EH (cell line): ENCODE measurements at regions not wholly inside any gene's neighbourhood (a gene's known extent, or its start where the extent isn't known, plus 50 kb on each side); places are given as distances from the start of the nearest gene placed in this dataset.
"Not testable (repeated sequence)": the region's sequence is repeated elsewhere in the genome, so short reads cannot be mapped to it uniquely, and the experiment has no call there.

Source experiments
- DNase-seq: peaks from one replicate; pipeline ENCODE4 v3.0.0-alpha.2; 2015; ENCODE audit warnings: low read depth

GRCh38 chr5:13346401-13346800, 598.1 kb downstream of the DNAH5 start:
- no peak for DNase-seq

DNA sequence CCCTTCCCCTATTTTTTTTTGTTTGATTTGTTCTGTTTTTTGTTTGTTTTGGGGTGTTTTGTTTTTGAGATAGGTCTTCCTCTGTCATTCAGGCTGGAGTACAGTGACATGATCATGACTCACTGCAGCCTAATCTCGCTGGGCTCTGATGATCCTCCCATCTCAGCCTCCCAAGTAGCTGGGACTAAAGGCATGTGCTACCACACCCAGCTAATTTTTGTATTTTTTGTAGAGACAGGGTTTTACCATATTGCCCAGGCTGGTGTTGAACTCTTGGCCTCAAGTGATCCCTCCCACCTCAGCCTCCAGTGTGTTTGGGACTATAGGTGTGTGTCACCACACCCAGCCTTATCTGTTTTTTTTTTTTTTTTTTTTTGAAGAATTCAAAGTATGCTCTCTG, 605.4 kb downstream of the DNAH5 start:
- no peak for DNase-seq

DNA sequence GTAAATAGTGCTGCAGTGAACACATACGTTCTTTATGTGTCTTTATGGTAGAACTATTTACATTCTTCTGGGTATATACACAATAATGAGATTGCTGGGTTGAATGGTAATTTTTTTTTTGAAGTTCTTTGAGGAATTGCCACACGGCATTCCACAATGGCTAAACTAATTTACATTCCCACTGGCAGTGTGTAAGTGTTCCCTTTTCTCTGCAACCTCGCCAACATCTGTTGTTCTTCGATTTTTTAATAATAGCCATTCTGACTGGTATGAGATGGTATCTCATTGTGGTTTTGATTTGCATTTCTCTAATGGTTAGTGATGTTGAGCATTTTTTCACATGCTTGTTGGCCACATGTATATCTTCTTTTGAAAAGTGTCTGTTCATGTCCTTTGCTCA, 609.5 kb downstream of the DNAH5 start:
- not testable (repeated sequence) for DNase-seq

GRCh38 chr5:13331585-13331984, 612.9 kb downstream of the DNAH5 start:
- no peak for DNase-seq

DNA sequence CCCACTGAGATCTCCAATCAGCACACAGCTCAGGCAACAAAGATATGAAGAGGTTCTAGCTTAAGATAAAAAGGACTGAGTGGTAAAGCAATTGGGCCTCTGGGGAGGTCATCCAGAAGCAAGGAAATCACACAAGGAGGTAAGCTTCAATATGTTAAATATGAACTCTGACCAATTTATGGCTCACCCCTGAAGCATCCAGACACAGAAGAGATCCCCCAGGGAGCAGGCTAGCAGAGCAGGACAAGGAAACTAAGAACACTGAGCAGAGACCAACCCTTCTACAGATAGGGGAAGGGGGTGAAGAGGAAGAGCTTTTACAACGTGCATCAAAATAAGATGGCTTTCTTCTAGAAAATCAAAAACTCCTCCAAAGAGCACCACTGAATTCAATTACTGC, 616.2 kb downstream of the DNAH5 start:
- DNase-seq: no peak

GRCh38 chr5:13325765-13326164, 618.7 kb downstream of the DNAH5 start:
- DNase-seq: no peak

DNA sequence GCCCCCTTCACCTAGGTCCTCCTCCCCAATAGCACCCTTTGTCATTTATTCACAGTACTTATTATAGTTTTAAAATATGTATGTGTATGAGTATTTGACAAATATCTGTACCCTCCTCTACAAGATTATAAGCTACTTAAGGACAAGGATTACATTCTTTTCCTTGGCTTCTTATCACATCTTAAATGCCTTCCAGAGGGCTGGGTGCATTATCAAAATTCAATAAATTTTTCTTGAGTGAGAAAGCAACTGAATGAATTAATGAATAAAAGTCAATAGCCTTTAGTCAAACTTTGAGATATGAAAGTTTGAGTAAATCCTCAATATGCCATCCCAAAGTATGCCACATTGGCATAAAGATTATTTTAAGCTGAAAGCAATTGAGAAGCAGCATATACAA, 621.7 kb downstream of the DNAH5 start:
- DNase-seq: no peak

DNA sequence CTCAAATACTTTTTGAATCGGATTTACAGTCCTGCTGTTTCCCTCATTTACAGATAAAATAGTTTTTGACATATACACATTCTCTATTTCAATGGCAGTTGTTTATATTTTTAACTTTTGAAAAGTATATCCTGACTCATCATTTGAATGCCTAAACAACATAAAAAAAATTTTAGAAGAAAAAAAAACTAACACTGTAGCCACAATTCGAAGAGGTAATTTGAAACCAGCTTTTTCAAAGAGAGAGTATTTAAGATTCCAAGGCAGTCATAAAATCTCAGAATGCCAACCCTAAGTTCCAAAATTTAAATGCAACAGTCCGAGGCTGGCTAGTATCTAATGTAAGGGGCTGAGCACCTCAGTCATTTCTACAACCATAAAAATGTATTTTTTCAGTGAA, 626.8 kb downstream of the DNAH5 start:
- DNase-seq: no peak

GRCh38 chr5:13316176-13316575, 628.3 kb downstream of the DNAH5 start:
- no peak for DNase-seq

DNA sequence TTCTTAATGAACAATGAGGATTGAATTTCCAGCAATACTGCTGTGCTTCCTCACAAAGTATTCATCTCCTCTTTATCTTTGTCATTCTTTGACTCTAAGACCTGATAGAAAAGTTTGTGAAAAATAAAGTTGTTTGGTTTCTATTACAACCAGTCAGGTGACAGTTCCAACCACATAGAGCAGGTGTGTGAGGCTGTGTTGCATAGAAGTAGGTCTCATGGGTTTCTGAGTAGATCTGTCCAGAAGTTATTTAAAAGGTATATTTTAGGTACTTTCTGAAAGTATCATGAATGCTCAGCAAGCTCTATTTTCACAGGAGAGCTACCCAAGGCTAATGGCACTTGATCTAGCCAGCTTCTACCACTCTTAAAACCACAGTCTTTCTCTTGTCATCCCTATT, 637.0 kb downstream of the DNAH5 start:
- no peak for DNase-seq

DNA sequence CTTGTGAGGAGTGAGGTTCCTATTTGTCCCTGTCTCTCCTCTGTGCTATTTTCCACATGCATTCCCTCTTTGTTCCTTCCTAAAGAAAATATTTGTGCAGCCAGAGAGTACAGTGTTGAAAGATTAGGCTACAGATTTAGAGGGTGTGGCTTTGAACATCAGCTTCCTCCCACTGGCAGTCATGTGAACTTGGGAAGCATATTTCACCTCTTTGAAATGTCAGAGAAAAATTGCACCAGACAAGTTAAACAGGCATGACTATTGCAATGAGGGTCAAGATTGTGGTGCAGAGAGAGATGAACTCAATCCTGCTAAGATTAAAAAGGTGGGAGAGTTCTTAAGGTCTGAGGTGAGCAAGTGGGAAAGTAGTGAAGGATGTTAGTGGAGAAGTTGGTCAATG, 641.0 kb downstream of the DNAH5 start:
- no peak for DNase-seq

- no peak for DNase-seq
Measured at GRCh38 chr5:13278811-13279210, 665.7 kb downstream of the DNAH5 start.

GRCh38 chr5:13278148-13278547, 666.3 kb downstream of the DNAH5 start:
- DNase-seq: no peak

DNA sequence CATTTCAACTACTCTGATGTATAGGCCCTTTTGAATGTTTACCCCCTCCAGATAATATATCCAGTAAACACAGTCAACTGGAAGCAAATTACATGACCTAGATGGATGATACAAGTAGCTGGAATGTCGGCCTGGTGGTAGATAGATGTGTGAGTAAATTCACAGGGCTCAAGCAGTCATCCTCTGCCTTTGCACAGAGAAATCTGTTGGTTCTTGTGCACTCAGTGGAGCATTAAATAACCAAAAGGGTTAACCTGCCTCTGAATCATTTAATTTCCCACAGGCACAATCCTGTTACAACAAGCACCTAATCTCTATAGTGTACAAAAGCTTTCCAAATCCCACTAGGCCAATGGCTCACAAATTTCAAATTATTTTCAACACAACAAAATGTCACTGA, 668.3 kb downstream of the DNAH5 start:
- no peak for DNase-seq

- DNase-seq: no peak
Measured at GRCh38 chr5:13263701-13264100, 680.8 kb downstream of the DNAH5 start.

GRCh38 chr5:13253111-13253510, 691.4 kb downstream of the DNAH5 start:
- no peak for DNase-seq

DNA sequence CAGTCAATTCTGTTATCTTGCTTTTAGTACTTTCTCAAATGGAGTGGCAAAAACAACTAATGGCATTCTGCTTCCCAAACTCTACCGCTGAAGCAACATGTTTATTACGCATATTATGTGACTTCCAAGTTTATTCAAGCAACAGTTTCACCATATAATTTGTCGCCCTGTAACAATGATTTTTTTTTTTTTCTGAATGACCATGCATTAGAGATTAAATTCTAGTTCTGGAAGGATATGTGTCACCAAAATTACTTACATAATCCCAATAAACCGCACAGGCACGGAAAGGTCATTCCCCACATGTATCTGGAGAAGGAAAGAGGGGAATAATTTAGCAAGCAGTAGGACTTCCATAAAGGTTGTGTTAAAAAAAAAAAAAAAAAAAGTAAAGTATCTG, 691.8 kb downstream of the DNAH5 start:
- no peak for DNase-seq

GRCh38 chr5:13251623-13252376, 692.7 kb downstream of the DNAH5 start:
- DNase-seq: no peak

DNA sequence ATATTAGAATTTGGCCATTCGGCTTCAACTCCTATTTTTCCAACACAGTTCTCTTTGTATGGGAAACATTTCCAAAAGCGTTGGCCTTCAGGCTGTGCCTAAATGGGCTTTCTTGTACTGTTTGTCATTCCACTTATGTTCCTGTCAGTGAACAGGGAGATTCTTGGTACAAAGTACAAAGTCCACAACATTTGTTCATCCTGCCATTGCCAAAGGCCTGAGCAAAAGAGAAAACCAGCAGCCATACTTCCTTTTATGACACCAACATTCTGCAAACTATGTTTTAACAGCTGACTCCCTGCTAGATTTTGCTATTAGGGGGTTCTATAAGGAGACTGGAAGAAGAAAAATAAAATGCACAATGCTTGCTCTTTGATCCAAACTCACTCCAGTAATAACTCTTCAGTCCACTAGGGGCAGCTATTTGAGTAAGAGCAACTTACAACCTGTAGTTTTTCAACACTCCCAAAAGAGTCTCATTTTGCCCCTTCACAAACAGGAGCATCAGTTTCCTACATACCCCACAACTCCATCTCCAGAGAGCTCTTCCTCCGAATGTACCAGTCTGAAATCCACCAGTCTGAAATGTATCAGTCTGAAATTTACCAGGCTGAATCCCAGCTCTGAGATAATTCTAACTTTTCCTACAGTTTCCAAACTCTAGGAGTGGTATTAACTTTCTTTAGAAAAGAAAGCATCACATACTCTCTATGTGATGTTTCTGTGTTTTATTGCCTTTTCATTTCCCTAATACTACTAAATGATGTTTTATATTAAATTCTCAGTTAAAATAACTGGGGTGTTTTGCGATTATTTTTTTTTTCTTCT, 693.8 kb downstream of the DNAH5 start:
- DNase-seq: no peak

- DNase-seq: no peak
Measured at GRCh38 chr5:13249854-13250253, 694.6 kb downstream of the DNAH5 start.

- no peak for DNase-seq
Measured at GRCh38 chr5:13248253-13248652, 696.2 kb downstream of the DNAH5 start.

DNA sequence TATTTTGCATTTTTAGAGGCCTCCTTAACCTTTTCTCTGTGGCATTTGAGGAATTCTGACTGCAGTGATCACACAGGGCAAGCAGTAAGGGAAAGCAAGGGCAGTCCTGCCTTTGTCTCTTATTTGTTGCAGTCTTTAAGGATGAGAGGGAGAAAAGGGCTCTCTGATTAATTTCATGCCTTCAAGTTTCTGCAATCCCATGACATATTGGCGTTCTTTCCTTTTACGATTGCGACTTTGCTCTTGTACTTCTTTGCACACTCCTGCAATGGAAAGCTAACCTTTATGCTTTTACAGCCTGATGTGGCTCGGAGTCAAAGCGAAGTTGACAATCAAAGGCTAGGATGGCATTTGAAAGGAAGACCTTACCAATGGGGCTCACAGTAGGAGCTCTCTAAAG, 698.4 kb downstream of the DNAH5 start:
- no peak for DNase-seq

DNA sequence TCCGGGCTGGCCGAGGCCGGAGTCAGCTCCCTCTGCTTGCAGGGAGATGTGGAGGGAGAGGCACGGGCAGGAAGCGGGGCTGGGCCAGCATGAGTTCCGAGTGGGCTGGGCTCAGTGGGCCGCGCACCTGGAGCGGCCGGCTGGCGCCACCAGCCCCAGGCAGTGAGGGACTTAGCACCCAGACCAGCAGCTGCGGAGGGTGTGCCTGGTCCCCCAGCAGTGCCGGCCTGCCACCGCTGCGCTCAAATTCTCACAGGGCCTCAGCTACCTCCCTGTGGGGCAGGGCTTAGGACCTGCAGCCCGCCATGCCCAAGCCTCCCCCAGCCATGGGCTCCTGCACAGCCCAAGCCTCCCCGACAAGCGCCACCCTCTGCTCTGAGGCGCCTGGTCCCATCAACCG, 700.3 kb downstream of the DNAH5 start:
- no peak for DNase-seq

DNA sequence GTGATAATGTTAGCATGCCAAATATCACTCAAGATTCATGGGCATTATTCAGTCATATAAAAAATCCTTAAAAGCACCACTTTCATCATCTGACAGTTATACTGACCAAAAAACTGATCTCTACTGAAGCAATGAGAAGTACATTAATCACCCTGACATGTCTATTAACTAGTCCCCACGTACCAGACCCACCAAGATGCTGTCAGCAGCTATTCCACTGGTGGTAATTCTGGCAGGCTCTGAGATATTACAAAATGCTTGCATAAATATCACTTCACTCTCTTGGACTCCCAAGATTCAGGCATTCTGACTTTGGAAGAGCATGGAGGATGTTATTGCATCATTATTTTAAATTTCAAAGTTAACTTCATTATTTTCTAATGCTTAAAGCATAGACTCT, 717.0 kb downstream of the DNAH5 start:
- no peak for DNase-seq
